ENCODE measurements at regions not wholly inside any gene's neighbourhood (a gene's known extent, or its start where the extent isn't known, plus 50 kb on each side); places are given as distances from the start of the nearest gene placed in this dataset.

GRCh38 chr7:25395976-25396375 is 167.7 kb upstream of the NPVF start:
- DNase-seq: no peak

DNA sequence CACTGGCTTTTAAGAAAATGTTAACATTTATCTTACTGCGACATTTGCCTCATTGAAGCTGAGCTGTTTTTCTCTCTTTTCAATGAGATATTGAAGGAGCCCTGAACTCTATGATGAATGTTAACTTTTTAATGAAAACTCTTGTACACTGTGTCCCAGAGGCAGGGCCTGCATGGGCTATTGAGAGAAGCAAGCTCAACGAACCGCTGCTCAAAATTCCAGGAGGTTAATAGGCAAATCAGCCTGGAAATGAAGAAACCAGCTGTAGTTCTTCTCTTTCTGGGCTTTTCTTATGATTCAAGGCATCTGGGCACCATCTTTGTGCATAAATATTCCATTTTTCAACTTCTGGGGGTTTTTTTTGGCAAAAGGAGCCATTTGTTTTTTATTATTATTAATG is 168.4 kb upstream of the NPVF start:
- no peak for DNase-seq

GRCh38 chr7:25398418-25398817 is 170.1 kb upstream of the NPVF start:
- no peak for DNase-seq

DNA sequence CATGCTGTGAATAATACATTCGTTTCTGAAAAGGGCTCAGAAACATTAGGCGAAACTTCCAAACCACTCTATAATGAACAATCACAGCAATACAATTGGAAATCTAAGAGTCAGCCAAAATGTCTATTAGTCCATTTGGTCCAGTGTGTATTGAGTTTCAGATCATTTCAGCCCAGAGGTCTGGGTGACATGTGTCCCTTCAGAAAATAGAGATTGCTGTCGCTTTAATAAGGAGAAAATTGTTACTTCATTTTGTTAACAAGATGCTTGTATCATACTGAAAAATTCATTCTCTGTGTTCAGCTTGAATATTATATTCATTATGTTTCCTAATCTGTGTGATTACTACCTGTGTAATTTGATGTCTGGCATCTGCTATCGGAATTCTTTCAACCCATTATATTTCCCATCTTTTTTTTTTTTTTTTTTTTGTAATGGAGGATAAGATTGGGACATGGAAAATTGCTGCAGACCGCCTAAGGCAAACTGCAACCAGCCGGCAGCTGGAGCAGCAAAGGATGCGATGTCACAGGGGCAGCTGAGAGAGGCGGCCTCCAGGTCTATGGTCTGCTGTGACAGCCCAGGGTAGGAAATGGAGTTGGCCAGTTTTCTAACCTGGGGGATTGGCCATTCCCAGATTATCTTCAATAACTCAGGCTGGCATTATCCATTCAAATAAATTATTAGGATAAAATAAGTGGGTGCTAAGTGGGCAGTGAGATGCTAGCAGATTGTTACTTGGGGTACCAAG is 170.9 kb upstream of the NPVF start:
- DNase-seq: no peak

GRCh38 chr7:25402532-25402931 is 174.2 kb upstream of the NPVF start:
- DNase-seq: no peak

DNA sequence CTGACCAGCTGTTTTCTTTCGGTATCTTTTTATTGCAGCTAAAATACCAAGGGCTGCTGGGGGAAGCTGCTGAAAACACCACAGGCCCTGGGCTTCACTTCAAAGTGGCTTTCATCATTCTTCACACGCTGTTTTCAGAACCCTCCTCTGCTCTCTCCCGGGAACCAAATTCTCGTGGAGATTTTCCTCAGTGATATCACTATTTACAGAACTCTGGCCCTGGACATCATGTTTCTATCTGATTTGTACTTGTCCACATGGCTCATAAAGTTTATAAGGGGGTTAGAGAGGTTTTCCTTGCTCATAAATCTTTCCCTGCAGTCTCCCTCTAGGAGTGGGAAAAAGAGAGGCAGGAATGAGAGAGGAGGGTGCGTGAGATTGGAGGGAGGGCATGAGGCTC is 177.4 kb upstream of the NPVF start:
- no peak for DNase-seq

GRCh38 chr7:25407053-25407452 is 178.8 kb upstream of the NPVF start:
- no peak for DNase-seq

DNA sequence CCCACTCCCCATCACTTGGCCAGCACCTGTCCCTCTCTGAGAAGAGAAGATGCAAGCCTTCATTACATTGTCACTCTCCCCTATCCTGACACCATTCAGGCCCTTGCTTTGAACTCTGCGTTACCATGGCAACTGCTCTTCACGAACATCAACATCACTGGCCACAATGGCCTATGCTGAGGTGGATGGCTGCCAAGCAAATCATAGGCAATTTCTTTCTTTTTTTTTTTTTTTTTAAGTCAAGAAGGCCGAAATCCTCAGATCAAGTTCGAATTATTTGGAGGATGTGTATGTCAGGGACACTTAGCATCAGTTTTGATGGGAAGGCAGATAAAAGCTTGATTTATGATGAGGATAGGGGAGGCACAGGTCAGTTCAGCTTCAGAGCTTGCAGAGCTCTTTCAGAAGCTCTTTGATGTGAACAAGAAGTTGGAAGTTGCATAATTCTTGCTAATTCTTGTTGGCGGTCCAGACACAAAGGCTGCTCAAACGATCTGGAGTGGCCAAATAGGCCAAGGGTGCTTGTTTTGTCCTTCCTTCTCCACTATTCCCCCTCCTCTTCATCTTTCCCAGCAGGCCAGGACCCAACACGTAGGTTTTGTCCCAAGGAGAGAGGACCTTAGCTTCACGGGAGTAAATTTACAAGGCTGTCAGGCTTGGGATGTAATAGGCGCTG is 179.9 kb upstream of the NPVF start:
- DNase-seq: no peak

DNA sequence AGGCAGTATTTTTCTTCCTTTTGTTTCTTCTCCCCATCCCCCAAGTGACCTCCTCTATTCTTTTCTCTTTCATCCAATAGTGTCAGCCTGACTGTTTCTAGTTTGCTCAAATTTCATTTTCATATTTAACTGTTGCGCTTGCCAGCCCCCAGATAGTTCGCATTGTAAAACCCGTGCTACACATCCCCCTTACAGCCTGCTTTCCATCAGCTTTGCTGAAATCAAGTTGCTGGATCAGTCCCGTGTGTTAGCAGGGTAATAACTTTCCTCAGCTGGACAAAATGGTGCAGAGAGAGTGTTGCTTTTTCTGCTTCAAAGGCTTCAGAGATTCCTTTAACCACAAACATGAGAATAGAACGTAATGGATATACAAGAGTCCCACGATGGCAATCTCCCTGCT is 180.6 kb upstream of the NPVF start:
- DNase-seq: no peak

DNA sequence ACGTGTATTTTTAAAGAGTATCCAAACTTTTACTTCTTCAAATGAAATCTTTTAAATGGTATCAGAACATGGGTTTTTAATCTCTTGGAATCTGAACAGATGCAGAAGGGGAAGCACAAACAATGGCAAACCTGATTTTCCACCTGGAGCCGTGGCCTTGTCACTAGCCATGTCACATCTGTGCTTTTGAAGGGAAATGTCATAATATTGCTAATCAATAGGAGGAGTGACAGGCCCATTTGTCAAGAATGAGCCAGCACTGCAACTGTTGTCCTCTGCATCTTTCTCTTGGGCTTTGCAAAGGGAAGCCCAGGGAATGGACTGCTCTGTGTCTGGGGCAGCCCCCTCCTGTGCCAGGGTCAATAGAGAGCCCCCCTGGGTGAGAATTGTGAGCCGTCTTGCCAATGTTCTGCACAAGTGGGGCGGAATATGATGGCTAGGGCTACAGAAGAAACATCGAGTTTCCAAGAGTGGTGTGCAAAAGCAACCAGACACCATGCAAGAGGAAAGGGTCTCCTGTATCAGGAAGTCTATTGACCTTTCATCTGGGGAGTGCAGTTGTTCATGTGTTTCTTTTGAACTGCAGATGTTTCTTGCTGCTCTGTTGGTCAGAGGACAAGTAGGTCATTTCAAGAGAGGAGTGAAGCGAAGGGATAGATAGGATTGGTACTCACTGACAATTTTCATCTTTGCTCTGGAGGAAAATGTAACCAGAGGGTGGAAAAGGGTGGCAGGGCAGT is 181.8 kb upstream of the NPVF start:
- DNase-seq: no peak

GRCh38 chr7:25420771-25421170 is 192.5 kb upstream of the NPVF start:
- no peak for DNase-seq

DNA sequence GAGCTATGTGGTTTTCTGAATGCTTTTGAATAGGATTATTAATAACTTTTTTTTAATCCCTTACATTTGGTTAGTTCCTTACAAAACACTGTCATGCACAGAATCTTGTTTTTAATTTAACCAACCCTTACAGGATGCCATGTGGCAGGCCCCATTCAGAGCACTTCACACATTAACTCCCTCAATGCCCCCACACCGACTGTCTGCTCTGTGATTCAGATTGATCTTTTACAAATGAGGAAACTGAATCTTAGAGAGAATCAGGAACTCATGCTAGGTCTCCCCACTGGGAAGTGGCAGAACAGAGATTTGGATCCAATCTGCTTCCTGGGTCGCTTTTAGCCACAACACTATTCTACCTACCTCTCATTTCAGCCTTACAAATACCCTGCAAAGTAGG is 195.8 kb upstream of the NPVF start:
- DNase-seq: no peak

- DNase-seq: no peak
Measured at GRCh38 chr7:25424855-25425254, 196.6 kb upstream of the NPVF start.

DNA sequence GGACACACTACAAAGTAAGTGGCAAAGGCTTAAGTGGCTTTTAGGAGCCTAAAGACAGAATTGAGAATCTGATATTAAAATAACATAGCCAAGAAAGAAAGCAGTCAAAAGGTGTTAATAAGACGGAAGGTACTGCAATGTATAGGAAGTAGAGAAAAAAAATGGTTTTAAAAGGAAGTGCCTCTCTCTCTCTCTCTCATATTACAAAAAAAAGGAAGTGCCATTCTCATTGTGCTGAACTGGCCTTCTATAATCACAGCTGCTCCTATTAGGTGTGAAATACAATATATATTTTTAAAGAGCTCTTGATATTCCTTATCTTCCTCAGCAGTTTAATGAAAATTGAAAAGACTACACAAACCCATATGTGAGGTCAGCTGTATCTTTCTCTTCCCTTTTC is 199.4 kb upstream of the NPVF start:
- DNase-seq: no peak

DNA sequence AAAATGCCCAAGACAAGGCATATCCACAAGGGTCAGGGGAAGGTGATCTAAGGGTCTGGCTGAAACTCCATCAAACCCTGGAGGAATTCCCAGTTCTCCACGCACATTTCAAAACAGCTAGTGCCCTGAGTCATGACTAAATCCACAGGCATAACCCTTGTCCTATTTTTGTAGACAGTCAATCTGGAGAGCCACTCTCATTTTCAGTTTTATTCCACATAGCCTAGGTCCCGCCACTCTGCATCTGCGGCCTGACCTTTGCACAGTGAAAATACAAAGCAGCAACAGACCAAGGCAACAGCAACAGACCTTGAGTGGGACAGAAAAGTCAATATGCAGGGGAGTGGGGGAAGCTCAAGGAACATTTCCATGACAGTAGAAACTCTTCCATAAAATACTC is 201.4 kb upstream of the NPVF start:
- DNase-seq: no peak

GRCh38 chr7:25430200-25430931 is 202.1 kb upstream of the NPVF start:
- no peak for DNase-seq

GRCh38 chr7:25431956-25432450 is 203.7 kb upstream of the NPVF start:
- DNase-seq: no peak

- DNase-seq: no peak
Measured at GRCh38 chr7:25432807-25433206, 204.5 kb upstream of the NPVF start.

DNA sequence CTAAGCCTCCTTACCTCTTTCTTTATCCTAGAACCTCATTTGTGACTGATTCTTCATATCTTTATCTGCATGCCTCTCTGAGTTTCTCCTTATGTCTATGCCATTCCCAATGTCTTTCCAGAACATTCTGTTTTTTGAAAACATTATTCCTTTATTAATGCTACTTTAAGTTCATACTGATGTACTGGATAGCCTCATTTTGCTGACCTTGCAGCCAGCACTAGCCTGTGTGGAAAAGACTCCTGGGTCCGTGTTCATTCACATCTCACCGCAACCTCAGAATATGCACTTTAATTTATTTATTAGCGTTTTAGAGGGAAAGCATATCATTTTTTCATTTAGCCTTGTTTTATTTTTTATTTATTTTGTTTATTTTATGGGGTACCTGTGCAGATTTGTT is 208.1 kb upstream of the NPVF start:
- DNase-seq: no peak

DNA sequence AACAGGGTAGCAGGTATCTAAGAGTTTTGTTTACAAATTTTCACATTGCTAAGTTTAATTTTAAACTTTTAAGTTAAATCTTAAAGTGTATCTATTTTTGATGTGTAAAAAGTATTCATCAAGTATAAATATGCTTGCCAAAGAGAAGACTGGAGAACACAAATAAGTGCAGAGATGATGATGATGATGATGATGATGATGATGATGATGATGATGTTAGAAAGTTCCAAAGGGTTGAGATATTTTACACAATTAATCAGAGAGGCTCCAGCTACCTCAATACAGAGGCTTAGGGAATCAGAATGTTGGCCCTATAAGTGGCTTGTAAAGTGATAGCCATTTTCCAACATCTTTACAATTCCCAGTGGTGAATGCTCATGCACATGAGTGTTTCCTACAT is 209.0 kb upstream of the NPVF start:
- DNase-seq: no peak

DNA sequence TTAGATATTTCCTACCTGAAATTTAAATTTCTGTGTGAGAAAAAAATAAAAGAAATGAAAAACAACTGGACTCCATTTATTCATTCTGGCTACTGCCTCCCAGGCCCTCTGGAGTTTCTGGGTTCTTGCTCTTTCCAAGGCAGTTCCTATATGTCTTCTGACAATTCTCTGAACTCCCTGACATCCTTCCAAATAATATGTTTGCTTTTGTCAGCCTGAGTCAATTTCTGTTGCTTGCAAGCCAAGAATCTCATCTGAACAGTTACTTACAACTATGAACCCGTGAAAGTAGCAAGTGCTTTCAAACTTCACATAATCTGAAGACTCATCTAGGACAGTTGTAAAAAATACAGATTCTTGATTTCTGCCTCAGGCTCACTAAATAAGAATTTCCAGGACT is 216.7 kb upstream of the NPVF start:
- DNase-seq: peak; percentile 40

DNA sequence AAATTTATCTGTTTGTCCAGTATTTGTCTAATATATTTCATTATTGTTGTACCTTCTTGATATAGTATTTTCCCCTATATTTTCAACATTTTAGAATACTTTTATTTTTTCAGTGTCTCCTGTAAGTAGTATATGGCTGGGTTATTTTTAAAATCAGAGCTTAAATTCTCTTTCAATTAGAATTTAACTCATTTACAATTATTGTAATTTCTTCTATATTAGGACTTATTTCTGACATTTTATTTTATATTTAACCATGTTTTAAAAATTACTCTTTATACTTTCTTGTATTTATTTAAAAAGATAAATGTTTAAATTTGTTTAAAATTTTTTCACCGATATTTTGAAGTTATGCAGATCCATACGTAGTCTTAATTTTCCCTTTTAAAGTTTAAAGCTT is 220.0 kb upstream of the NPVF start:
- DNase-seq: no peak
